ENCODE measurements at regions not wholly inside any gene's neighbourhood (a gene's known extent, or its start where the extent isn't known, plus 50 kb on each side); places are given as distances from the start of the nearest gene placed in this dataset.
A peak's percentile ranks its signal among the peaks of the same experiment; 100 is the strongest.

GRCh38 chrX:127038065-127038464 lies 218.5 kb downstream of the PRR32 start:
- Histone ChIP-seq H4K20me1 (ENCODE audit: insufficient read depth, low read length) (no peaks in the 10 kb centered on the region), H3K27ac (ENCODE audit: low read depth, low read length, poor library complexity, severe bottlenecking) (no peak overlapping the region), H2AFZ (ENCODE audit: low read length) (no peak overlapping the region), H3K4me2 (ENCODE audit: low read length) (no peak overlapping the region), H3K9me3 (ENCODE audit: low read length) (no peaks in the 10 kb centered on the region), H3K79me2 (ENCODE audit: insufficient read depth, low read depth, low read length) (no peaks in the 10 kb centered on the region), H3K36me3 (ENCODE audit: insufficient read depth, low read length) (no peaks in the 10 kb centered on the region), H3K4me1 (ENCODE audit: insufficient read depth, low read length, poor library complexity, severe bottlenecking) (no peaks in the 10 kb centered on the region), H3K9me2 (ENCODE audit: insufficient read depth, low read length) (no peaks in the 10 kb centered on the region), H3K4me3 (ENCODE audit: low read depth, low read length, poor library complexity, severe bottlenecking) (no peak overlapping the region)
- peak; percentile 55 for TF ChIP-seq CTCF (conservative IDR thresholded peaks at IDR 0.05; ENCODE audit: low read length)
- TF ChIP-seq EZH2phosphoT487 (IDR thresholded peaks at IDR 0.05; ENCODE audit: borderline replicate concordance, low read depth, low read length) = no peak
- intact Hi-C loops (cut with micrococcal nuclease; ENCODE audit: unreplicated experiment) = no loop called here
- BruUV-seq (replicated peaks) = no TSS peak
- CTCF ChIA-PET (ENCODE audit: unreplicated experiment) = no interaction called here
- no peak for DNase-seq (ENCODE audit: low spot score)
- POLR2A ChIA-PET = no interaction called here

DNA sequence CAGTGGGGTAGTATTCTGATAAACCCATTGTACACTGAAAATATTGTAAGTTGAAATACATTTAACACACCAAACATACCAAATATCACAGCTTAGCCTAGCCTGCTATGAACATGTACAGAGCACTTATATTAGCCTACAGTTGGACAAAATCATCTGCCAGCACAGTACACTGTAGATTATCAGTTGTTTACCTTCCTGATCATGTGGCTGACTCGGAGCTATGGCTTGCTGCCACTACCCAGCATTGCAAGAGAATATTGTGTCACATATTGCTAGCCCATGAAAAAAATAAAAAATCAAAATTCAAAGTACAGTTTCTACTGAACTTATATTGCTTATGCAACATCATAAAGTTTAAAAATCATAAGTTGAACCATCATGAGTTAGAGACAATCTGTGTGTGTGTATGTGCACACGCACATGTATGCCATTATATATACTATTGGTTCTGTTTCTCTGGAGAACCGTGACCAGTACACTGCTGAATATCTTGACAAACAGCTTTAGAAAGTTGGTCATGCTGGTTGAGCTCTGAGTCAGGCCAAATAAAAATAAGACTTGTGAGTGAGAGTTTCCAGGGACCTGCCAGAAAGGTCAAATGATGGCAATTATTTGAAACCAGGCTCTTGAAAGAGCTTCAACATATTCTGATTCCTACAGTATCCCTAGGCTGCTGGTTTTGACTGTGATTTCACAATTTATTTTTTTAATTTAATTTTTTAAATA lies 238.5 kb downstream of the PRR32 start:
- Histone ChIP-seq H3K4me1 (ENCODE audit: insufficient read depth, low read length, poor library complexity, severe bottlenecking) (no peaks in the 10 kb centered on the region), H4K20me1 (ENCODE audit: insufficient read depth, low read length) (no peaks in the 10 kb centered on the region), H3K9me3 (ENCODE audit: low read length) (no peaks in the 10 kb centered on the region), H3K36me3 (ENCODE audit: insufficient read depth, low read length) (no peaks in the 10 kb centered on the region), H3K4me2 (ENCODE audit: low read length) (no peak overlapping the region), H3K27ac (ENCODE audit: low read depth, low read length, poor library complexity, severe bottlenecking) (no peak overlapping the region), H2AFZ (ENCODE audit: low read length) (no peak overlapping the region), H3K4me3 (ENCODE audit: low read depth, low read length, poor library complexity, severe bottlenecking) (no peak overlapping the region), H3K79me2 (ENCODE audit: insufficient read depth, low read depth, low read length) (no peaks in the 10 kb centered on the region), H3K9me2 (ENCODE audit: insufficient read depth, low read length) (no peaks in the 10 kb centered on the region)
- TF ChIP-seq CTCF (conservative IDR thresholded peaks at IDR 0.05; ENCODE audit: low read length) (no peak), EZH2phosphoT487 (IDR thresholded peaks at IDR 0.05; ENCODE audit: borderline replicate concordance, low read depth, low read length) (no peak)
- POLR2A ChIA-PET = no interaction called here
- BruUV-seq (replicated peaks) = no TSS peak
- DNase-seq (ENCODE audit: low spot score) = no peak
- CTCF ChIA-PET (ENCODE audit: unreplicated experiment) = no interaction called here
- intact Hi-C loops (cut with micrococcal nuclease; ENCODE audit: unreplicated experiment) = no loop called here

DNA sequence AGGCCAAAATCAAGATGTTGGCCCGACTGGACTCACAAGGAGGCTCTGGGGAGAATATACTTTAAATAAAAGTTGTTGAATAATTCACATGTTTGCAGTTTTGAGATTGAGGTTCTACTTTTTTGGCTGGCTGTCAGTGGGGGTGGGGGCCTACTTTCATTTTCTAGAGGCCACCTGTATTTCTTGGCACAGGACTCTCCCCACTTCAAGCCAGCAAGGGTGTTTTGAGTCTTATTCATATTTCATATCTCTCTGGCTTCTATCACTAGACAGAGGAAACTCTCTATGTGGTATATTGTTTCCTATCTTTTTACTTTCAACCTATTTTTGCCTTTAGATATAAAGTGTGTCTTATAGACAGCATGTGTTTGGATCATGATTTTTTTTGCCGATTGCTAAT lies 266.4 kb downstream of the PRR32 start:
- H3K9me3 ChIP-seq (ENCODE audit: low read length) = no peaks in the 10 kb centered on the region
- no peaks in the 10 kb centered on the region for H3K79me2 ChIP-seq (ENCODE audit: insufficient read depth, low read depth, low read length)
- DNase-seq (ENCODE audit: low spot score) = no peak
- H3K4me3 ChIP-seq (ENCODE audit: low read depth, low read length, poor library complexity, severe bottlenecking) = no peak overlapping the region
- no peak overlapping the region for H3K27ac ChIP-seq (ENCODE audit: low read depth, low read length, poor library complexity, severe bottlenecking)
- CTCF ChIA-PET (ENCODE audit: unreplicated experiment) = no interaction called here
- H3K4me1 ChIP-seq (ENCODE audit: insufficient read depth, low read length, poor library complexity, severe bottlenecking) = no peaks in the 10 kb centered on the region
- intact Hi-C loops (cut with micrococcal nuclease; ENCODE audit: unreplicated experiment) = no loop called here
- no peak overlapping the region for H2AFZ ChIP-seq (ENCODE audit: low read length)
- H3K36me3 ChIP-seq (ENCODE audit: insufficient read depth, low read length) = no peaks in the 10 kb centered on the region
- POLR2A ChIA-PET = no interaction called here
- H3K9me2 ChIP-seq (ENCODE audit: insufficient read depth, low read length) = no peaks in the 10 kb centered on the region
- TF ChIP-seq CTCF (conservative IDR thresholded peaks at IDR 0.05; ENCODE audit: low read length) = no peak
- TF ChIP-seq EZH2phosphoT487 (IDR thresholded peaks at IDR 0.05; ENCODE audit: borderline replicate concordance, low read depth, low read length) = no peak
- H3K4me2 ChIP-seq (ENCODE audit: low read length) = no peak overlapping the region
- no TSS peak for BruUV-seq (replicated peaks)
- H4K20me1 ChIP-seq (ENCODE audit: insufficient read depth, low read length) = no peaks in the 10 kb centered on the region
